HepG2 (cell line): ENCODE measurements at regions not wholly inside any gene's neighbourhood (a gene's known extent, or its start where the extent isn't known, plus 50 kb on each side); places are given as distances from the start of the nearest gene placed in this dataset.

Experiments
- ADNP ChIP-seq: sonication (generic); formaldehyde crosslinking; IDR thresholded peaks from 2 replicates; pipeline ENCODE4 v1.4.0; 2020; ENCODE audit warnings: missing genetic modification reagents
- NFIB ChIP-seq: sonication (generic); formaldehyde crosslinking; IDR thresholded peaks from 2 replicates; pipeline ENCODE4 v1.9.0; 2021; ENCODE audit warnings: missing genetic modification reagents, mild to moderate bottlenecking, borderline replicate concordance
- PAX8 ChIP-seq: sonication (generic); formaldehyde crosslinking; IDR thresholded peaks from 2 replicates; pipeline ENCODE4 v1.8.0; 2022; ENCODE audit warnings: mild to moderate bottlenecking, missing genetic modification reagents, borderline replicate concordance
- RBFOX2 ChIP-seq: fragments of 200-400 bp; formaldehyde crosslinking; IDR thresholded peaks from 2 replicates; pipeline ENCODE4 v1.6.1; 2017; ENCODE audit warnings: low read depth, mild to moderate bottlenecking, low read length
- SAP130 ChIP-seq: IDR thresholded peaks from 2 replicates; pipeline ENCODE4 v1.6.1; 2016; ENCODE audit warnings: low read depth
- TAF1 ChIP-seq: sonication (generic); formaldehyde crosslinking; IDR thresholded peaks from 2 replicates; pipeline ENCODE4 v1.4.0; 2020; ENCODE audit warnings: missing genetic modification reagents
- ZBTB21 ChIP-seq: sonication (generic); formaldehyde crosslinking; IDR thresholded peaks from 2 replicates; pipeline ENCODE4 v1.4.0; 2020; ENCODE audit warnings: missing genetic modification reagents
- ZFP90 ChIP-seq: sonication (generic); formaldehyde crosslinking; IDR thresholded peaks from 2 replicates; pipeline ENCODE4 v1.8.0; 2022; ENCODE audit warnings: missing genetic modification reagents, mild to moderate bottlenecking, inconsistent platforms, borderline replicate concordance
- ZKSCAN5 ChIP-seq: sonication (generic); formaldehyde crosslinking; IDR thresholded peaks from 2 replicates; pipeline ENCODE4 v1.5.1; 2020; ENCODE audit warnings: mild to moderate bottlenecking, missing genetic modification reagents
- ZMYM4 ChIP-seq: sonication (generic); formaldehyde crosslinking; IDR thresholded peaks from 2 replicates; pipeline ENCODE4 v1.8.1; 2023; ENCODE audit warnings: mild to moderate bottlenecking, missing genetic modification reagents
- ZNF543 ChIP-seq: sonication (generic); formaldehyde crosslinking; IDR thresholded peaks from 2 replicates; pipeline ENCODE4 v1.4.0; 2020; ENCODE audit warnings: mild to moderate bottlenecking, missing genetic modification reagents
- ZNF556 ChIP-seq: sonication (generic); formaldehyde crosslinking; IDR thresholded peaks from 2 replicates; pipeline ENCODE4 v1.4.0; 2020; ENCODE audit warnings: mild to moderate bottlenecking, missing genetic modification reagents, borderline replicate concordance
- TF ChIP-seq, protein P1 (sequence below): sonication (generic); formaldehyde crosslinking; conservative IDR thresholded peaks from 2 replicates; pipeline ENCODE4 v1.4.0; 2020; ENCODE audit warnings: mild to moderate bottlenecking, missing genetic modification reagents, moderate library complexity
- TF ChIP-seq, protein P2 (sequence below): sonication (generic); formaldehyde crosslinking; IDR thresholded peaks from 2 replicates; pipeline ENCODE4 v1.4.0; 2020; ENCODE audit warnings: missing genetic modification reagents, mild to moderate bottlenecking, borderline replicate concordance
- TF ChIP-seq, protein P3 (sequence below): sonication (generic); formaldehyde crosslinking; IDR thresholded peaks from 2 replicates; pipeline ENCODE4 v1.4.0; 2020; ENCODE audit warnings: mild to moderate bottlenecking, missing genetic modification reagents
- TF ChIP-seq, protein P4 (sequence below): IDR thresholded peaks from 2 replicates; pipeline ENCODE4 v1.6.1; 2016; ENCODE audit warnings: low read depth
- TF ChIP-seq, protein P5 (sequence below): sonication (generic); formaldehyde crosslinking; IDR thresholded peaks from 2 replicates; pipeline ENCODE4 v1.8.1; 2022; ENCODE audit warnings: low read depth, mild to moderate bottlenecking, missing genetic modification reagents
- TF ChIP-seq, protein P6 (sequence below): sonication (generic); formaldehyde crosslinking; IDR thresholded peaks from 2 replicates; pipeline ENCODE4 v1.8.0; 2022; ENCODE audit warnings: mild to moderate bottlenecking, missing genetic modification reagents, moderate library complexity

DNA sequence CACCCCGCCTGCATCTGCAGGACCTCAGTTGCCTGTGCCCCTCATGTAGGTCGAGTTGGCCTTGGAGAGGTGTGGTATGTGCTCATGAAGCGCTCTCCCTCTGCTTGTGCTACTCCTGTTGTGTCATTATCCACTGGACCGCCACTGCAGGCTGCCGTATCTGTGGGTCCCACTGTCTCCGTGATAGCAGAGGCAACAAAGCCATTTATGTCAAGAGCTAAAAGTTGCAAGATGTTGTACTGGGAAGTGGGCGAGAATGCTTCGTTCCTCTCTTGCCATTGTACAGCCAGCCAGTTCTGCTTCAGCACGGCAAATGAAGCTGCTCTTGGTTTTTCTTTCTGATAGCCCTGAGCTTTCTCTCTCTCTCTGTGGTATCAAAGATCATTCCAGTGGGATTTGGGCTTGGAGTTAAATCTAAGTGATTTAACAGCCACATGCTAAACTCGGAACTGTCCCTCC is 89.0 kb downstream of the TMEM212 start (continued):
- TF ChIP-seq, protein P1, sequence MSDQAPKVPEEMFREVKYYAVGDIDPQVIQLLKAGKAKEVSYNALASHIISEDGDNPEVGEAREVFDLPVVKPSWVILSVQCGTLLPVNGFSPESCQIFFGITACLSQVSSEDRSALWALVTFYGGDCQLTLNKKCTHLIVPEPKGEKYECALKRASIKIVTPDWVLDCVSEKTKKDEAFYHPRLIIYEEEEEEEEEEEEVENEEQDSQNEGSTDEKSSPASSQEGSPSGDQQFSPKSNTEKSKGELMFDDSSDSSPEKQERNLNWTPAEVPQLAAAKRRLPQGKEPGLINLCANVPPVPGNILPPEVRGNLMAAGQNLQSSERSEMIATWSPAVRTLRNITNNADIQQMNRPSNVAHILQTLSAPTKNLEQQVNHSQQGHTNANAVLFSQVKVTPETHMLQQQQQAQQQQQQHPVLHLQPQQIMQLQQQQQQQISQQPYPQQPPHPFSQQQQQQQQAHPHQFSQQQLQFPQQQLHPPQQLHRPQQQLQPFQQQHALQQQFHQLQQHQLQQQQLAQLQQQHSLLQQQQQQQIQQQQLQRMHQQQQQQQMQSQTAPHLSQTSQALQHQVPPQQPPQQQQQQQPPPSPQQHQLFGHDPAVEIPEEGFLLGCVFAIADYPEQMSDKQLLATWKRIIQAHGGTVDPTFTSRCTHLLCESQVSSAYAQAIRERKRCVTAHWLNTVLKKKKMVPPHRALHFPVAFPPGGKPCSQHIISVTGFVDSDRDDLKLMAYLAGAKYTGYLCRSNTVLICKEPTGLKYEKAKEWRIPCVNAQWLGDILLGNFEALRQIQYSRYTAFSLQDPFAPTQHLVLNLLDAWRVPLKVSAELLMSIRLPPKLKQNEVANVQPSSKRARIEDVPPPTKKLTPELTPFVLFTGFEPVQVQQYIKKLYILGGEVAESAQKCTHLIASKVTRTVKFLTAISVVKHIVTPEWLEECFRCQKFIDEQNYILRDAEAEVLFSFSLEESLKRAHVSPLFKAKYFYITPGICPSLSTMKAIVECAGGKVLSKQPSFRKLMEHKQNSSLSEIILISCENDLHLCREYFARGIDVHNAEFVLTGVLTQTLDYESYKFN (CRISPR knock-in tag), result peak; percentile 37; the same call in 1 of the 2 replicates
- TF ChIP-seq ZBTB21 (no peak), ZNF556 (CRISPR knock-in tag) (0 out of 2 replicates have a peak, but pooled peaks have one; percentile 57), ZKSCAN5 (CRISPR knock-in tag) (no peak), ZMYM4 (CRISPR knock-in tag) (peak; percentile 64), ADNP (CRISPR knock-in tag) (no peak), NFIB (CRISPR knock-in tag) (no peak), TAF1 (CRISPR knock-in tag) (0 out of 2 replicates have a peak, but pooled peaks have one; percentile 35), ZNF543 (0 out of 2 replicates have a peak, but pooled peaks have one; percentile 28), PAX8 (no peak), RBFOX2 (peak; percentile 43; the same call in 1 of the 2 replicates), ZFP90 (CRISPR knock-in tag) (no peak), SAP130 (CRISPR knock-in tag) (peak; percentile 32; the same call in 1 of the 2 replicates)
- TF ChIP-seq, protein P2, sequence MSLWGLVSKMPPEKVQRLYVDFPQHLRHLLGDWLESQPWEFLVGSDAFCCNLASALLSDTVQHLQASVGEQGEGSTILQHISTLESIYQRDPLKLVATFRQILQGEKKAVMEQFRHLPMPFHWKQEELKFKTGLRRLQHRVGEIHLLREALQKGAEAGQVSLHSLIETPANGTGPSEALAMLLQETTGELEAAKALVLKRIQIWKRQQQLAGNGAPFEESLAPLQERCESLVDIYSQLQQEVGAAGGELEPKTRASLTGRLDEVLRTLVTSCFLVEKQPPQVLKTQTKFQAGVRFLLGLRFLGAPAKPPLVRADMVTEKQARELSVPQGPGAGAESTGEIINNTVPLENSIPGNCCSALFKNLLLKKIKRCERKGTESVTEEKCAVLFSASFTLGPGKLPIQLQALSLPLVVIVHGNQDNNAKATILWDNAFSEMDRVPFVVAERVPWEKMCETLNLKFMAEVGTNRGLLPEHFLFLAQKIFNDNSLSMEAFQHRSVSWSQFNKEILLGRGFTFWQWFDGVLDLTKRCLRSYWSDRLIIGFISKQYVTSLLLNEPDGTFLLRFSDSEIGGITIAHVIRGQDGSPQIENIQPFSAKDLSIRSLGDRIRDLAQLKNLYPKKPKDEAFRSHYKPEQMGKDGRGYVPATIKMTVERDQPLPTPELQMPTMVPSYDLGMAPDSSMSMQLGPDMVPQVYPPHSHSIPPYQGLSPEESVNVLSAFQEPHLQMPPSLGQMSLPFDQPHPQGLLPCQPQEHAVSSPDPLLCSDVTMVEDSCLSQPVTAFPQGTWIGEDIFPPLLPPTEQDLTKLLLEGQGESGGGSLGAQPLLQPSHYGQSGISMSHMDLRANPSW (CRISPR knock-in tag), result peak; percentile 78; the same call in 1 of the 2 replicates
- TF ChIP-seq, protein P3, sequence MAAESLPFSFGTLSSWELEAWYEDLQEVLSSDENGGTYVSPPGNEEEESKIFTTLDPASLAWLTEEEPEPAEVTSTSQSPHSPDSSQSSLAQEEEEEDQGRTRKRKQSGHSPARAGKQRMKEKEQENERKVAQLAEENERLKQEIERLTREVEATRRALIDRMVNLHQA (CRISPR knock-in tag), result no peak
- TF ChIP-seq, protein P4, sequence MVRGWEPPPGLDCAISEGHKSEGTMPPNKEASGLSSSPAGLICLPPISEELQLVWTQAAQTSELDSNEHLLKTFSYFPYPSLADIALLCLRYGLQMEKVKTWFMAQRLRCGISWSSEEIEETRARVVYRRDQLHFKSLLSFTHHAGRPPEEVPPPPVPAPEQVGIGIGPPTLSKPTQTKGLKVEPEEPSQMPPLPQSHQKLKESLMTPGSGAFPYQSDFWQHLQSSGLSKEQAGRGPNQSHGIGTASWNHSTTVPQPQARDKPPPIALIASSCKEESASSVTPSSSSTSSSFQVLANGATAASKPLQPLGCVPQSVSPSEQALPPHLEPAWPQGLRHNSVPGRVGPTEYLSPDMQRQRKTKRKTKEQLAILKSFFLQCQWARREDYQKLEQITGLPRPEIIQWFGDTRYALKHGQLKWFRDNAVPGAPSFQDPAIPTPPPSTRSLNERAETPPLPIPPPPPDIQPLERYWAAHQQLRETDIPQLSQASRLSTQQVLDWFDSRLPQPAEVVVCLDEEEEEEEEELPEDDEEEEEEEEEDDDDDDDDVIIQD (CRISPR knock-in tag), result 0 out of 2 replicates have a peak, but pooled peaks have one; percentile 26
- TF ChIP-seq, protein P5, sequence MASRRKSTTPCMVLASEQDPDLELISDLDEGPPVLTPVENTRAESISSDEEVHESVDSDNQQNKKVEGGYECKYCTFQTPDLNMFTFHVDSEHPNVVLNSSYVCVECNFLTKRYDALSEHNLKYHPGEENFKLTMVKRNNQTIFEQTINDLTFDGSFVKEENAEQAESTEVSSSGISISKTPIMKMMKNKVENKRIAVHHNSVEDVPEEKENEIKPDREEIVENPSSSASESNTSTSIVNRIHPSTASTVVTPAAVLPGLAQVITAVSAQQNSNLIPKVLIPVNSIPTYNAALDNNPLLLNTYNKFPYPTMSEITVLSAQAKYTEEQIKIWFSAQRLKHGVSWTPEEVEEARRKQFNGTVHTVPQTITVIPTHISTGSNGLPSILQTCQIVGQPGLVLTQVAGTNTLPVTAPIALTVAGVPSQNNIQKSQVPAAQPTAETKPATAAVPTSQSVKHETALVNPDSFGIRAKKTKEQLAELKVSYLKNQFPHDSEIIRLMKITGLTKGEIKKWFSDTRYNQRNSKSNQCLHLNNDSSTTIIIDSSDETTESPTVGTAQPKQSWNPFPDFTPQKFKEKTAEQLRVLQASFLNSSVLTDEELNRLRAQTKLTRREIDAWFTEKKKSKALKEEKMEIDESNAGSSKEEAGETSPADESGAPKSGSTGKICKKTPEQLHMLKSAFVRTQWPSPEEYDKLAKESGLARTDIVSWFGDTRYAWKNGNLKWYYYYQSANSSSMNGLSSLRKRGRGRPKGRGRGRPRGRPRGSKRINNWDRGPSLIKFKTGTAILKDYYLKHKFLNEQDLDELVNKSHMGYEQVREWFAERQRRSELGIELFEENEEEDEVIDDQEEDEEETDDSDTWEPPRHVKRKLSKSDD (CRISPR knock-in tag), result peak; percentile 65; the same call in 1 of the 2 replicates
- TF ChIP-seq, protein P6, sequence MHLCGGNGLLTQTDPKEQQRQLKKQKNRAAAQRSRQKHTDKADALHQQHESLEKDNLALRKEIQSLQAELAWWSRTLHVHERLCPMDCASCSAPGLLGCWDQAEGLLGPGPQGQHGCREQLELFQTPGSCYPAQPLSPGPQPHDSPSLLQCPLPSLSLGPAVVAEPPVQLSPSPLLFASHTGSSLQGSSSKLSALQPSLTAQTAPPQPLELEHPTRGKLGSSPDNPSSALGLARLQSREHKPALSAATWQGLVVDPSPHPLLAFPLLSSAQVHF (CRISPR knock-in tag), result no peak
